CD4-positive, alpha-beta T cell treated with Interleukin-4 for 4 hours (primary cell): ENCODE measurements at regions not wholly inside any gene's neighbourhood (a gene's known extent, or its start where the extent isn't known, plus 50 kb on each side); places are given as distances from the start of the nearest gene placed in this dataset.
A peak's percentile ranks its signal among the peaks of the same experiment; 100 is the strongest.

Experiments
- DNase-seq: peaks from one replicate; pipeline ENCODE4 v3.0.0-alpha.2; 2020

DNA sequence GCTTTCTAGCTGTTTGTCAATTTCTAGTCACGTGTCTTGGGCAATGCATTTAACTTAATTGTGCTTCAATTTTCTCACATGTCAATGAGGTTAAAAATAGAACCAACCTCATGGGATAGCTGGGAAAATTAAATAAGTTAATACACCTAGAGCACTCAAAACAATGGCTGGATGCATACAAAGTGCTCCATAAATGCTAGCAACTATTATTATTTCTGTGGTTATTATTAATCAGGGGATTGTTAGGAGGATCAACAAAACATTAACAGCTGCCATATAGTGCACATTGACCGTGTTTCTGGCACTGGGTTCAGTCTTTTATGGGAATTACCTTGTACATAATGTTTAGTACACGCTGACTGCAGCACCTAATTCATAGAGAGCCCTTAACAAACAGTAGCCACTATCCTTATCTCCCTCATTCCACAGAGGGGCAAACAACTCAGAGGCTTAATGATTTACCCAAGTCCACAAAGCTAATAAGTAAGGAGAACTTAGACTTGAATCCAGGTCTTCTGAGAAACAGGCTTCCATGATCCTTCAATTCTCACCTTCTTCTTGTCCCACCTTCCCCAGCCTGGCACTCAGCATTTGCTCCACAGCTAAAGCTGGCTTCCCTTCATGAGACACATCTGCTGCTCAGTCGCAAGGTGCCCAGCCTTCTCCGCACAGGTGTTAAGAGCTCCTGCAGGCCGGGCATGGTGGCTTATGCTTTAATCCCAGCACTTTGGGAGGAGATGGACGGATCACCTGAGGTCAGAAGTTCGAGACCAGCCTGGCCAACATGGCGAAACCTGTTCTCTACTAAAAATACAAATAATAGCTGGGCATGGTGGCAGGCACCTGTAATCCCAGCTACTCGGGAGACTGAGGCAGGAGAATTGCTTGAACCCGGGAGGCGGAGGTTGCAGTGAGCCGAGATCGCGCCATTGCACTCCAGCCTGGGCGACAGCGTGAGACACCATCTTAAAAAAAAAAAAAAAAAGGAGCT lies 137.4 kb upstream of the ABCA1 start:
- no peak for DNase-seq

- DNase-seq: no peak
Observed at GRCh38 chr9:105066275-105066865, 138.4 kb upstream of the ABCA1 start.

- DNase-seq: no peak
Observed at GRCh38 chr9:105067895-105068580, 140.1 kb upstream of the ABCA1 start.

DNA sequence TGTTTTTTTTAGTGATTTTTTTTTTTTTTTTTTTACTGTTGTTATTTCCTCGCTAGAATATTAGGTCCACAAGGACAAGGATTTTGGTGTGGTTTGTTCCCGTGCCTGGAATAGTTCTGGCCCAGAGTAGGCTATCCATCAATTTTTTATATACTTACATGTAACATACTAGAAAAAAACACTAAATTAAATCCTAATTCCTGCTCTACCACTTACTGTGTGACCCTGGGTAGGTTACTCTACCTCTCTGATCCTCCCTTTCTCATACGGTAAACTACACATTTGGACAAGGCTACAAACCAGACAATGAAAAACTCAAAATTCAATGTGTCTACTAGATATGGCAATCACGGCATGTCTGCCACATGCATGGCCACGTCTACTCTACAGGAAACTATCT lies 141.3 kb upstream of the ABCA1 start:
- DNase-seq: no peak

- no peak for DNase-seq
Observed at GRCh38 chr9:105069696-105070095, 141.7 kb upstream of the ABCA1 start.

DNA sequence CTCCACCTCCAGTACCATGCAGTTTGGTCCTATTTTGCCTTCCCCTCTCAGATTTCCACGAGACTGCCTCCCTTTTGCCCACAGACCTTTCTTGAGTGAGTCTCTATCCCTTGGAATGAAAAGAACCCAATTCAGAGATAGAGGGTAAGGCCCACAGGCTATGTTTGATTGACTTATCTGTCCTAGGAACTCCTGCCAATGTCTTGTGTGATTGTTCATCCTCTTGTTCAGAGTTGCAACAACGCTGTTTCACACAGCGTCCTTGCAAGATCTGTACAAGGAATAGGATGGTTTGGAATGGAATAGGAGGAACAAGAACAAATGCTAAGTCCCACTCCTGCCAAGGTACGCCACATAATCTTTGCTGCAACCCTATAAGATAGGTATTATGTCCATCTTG lies 142.2 kb upstream of the ABCA1 start:
- no peak for DNase-seq

DNA sequence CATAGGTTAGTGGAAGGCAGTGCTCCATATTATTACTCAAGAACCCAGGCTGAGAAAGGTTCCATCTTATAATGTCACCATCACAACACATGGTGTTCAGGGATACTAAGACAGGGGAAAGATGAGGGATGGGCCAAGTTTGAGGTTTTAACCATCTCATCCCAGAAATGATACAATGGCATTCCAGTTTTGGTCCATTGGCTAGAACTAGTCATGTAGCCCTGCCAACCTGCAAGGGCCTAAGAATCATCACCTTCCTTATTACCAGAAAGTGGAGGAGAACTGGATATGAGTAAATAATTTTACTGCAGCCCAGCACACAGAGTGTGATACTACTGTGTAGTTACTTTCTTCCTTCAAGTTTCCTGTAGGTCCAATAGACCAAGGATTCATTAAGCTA lies 144.5 kb upstream of the ABCA1 start:
- no peak for DNase-seq

DNA sequence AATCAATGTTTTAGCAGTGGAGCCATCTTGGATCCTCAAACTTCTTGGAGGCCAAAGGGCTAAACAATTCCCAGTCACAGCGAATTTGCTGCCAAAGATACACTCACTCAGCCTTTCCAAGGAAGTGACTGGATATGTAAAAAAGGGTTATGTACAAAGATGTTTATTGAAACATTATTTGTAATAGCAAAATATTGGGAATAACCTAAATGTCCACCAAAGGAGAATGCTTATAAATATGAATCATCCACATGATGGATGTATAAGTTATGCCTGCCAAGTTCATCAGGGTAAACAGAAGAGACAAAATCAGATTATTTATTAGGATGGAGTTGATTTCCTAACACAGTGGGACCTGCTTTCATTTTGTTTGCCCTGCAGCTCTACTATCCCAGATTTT lies 145.2 kb upstream of the ABCA1 start:
- DNase-seq: no peak

DNA sequence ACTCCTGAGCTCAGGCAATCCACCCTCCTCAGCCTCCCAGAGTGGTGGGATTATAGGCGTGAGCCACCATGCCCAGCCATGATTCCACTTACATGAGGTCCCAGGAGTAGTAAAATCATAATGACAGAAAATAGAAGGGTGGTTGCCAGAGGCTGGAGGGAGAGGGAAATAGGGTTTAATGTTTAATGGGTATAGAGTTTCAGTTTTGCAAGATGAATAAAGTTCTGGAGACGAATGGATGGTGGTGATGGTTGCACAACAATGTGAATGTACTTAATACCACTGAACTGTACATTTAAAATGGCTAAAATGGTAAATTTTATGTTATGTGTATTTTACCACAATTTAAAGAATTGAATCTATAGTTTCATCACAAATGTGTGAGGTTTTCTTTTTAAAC lies 146.5 kb upstream of the ABCA1 start:
- DNase-seq: no peak

DNA sequence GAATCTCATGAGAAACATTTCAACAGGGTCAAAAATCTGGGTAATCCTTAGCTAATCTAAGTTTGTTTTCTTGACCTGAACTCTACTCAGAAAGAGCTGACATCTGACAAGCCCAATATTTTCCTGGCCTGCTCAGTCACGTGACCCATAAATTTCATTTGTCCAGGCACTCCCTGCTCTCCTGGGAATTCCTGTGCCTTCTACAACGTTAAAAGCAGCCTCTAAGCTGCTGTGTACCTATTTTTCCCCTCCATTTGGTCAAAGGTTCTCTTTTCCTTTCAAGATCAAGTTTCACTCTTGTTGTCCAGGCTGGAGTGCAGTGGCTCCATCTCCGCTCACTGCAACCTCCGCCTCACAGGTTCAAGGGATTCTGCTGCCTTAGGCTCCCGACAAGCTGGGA lies 148.8 kb upstream of the ABCA1 start:
- DNase-seq: no peak

GRCh38 chr9:105079457-105079856 lies 151.5 kb upstream of the ABCA1 start:
- DNase-seq: no peak

- no peak for DNase-seq
Observed at GRCh38 chr9:105082843-105083242, 154.9 kb upstream of the ABCA1 start.

- DNase-seq: no peak
Observed at GRCh38 chr9:105083256-105083655, 155.3 kb upstream of the ABCA1 start.

DNA sequence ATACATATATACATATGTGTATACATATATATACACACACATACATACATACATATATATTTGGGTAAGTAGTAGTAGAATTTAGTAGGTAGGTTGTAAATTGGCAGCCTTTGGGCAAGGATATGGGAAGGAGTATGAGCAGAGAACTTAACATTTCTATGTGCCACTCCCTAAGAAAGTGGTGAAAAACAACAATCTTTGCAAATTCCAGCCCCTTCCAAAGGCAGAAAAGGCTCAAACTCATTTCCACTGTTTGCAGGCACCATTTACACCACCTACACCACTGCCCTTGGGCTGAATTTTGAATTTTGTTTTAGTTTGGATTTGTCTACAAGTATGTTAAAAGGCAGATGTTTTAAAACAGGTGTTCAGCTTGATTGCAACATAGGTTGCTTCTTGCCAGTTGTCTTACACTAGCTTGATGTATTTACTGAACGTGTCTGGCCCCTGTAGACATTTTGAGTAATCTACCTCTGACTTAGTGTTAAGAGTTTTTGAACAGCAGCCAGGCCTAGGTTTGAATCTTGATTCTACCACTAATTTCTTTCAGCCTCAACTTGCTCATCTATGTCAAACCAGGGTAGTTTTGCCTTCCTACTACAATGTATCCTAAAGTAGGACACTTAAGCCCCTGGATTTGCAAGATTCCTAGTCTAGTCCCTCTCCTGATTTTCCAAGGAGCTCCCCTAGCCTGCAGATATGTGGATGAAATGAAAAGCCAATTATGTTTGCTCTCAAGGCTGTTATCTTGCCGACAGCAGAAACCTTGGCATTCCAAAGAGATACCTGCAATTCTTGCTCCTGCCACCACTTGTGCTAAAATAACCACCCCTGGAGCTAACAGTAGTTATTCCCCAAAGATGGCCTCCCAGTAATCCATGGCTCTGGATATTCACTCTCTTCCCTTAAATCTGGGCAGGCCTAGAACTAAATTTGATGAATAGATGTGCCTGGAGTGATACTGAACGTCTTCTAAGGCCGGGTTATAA lies 156.2 kb upstream of the SLC44A1 start:
- DNase-seq: no peak

GRCh38 chr9:105089874-105090273 lies 154.6 kb upstream of the SLC44A1 start:
- no peak for DNase-seq

DNA sequence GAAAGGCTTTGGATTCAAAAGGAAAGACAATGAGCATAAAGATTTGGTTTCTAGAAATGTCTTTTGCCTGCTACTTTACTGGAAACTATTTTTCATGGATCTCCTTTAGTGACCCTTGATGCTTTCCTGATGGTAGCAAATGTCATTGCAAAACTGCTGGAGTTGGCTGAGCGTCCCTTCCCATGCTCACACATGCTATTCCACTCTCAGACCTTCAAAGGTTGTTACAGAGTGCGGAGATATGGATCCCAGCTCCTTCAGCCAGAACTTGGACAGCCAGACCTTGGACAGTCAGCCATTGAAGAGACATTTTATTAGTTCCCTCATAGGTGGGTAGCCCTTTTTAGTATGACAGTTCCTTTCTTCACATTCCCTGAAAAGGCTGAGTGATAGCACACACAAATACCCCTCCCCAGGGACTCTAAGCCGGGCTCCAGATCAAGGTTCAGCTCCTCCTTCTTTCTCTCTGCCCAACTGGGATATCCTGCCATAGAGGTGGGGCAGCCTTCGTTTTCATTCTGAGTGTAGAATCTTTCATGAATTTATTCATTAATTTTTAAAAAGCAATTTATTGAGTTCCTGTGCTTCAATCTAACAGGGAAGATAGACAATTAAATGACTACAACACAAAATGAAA lies 153.3 kb upstream of the SLC44A1 start:
- DNase-seq: no peak

GRCh38 chr9:105093685-105094084 lies 150.8 kb upstream of the SLC44A1 start:
- no peak for DNase-seq

DNA sequence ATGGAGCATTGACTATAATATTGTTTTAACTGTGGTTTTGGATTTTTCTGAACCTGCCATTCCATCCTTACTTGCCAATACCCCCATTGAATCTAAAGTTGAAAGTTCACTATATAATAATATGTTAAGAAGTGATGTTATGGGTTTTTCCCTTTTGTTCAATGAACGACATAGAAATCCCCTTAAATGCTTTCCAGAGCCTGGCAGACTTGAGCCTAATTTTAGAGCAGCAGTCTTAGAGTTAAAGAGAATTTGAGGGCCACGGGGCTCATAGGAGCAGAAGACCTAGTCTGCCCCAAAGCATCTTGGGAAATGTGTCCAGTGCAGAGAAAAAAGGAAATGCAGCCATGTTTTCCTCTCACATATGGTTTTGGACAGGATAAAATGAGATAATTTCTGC lies 146.1 kb upstream of the SLC44A1 start:
- no peak for DNase-seq

- no peak for DNase-seq
Observed at GRCh38 chr9:105103776-105104175, 140.7 kb upstream of the SLC44A1 start.

GRCh38 chr9:105114318-105114717 lies 130.1 kb upstream of the SLC44A1 start:
- no peak for DNase-seq

- DNase-seq: peak; percentile 32
Observed at GRCh38 chr9:105114964-105115728, 129.3 kb upstream of the SLC44A1 start.
